ENCODE measurements at regions not wholly inside any gene's neighbourhood (a gene's known extent, or its start where the extent isn't known, plus 50 kb on each side); places are given as distances from the start of the nearest gene placed in this dataset.

DNA sequence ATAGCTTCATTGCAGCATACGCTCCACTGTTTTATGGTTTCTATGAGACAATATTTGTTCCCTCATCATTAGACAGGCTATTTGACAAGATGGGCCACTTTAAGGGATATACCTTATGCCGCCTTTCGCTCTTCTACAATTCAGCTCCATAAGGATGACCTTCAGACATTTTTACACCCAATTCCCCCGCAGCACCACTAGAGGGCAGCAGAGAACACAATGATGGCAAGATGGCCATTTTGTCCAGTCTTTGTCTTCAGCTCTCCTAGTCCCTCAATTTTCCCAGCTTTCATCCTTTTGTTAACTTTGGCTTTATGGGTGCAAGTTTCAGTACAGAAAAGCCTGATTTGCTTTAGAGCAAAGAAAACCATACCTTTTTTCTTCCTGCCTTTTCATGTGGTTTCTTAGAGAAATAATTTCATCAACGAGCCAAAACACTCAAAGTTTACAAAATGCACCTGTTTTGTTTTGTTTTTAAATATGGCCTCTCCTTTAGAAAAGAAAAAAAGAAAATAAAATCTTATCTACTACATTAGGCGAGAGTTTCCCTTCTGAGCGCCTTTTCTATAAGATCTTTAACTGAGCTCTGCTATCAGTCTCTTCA lies 355.3 kb downstream of the TOX3 start:
- no peak overlapping the region for H3K27ac ChIP-seq (ENCODE audit: low read depth, low read length)
- no peak overlapping the region for H3K9ac ChIP-seq (ENCODE audit: low read length in 5 of 5)
- no peaks in the 10 kb centered on the region for H3K36me3 ChIP-seq (ENCODE audit: control insufficient read depth in 5 of 5, insufficient read depth in 5 of 5, low read length in 5 of 5)
- no peaks in the 10 kb centered on the region for H3K9me3 ChIP-seq (ENCODE audit: control insufficient read depth in 5 of 5, low read length in 5 of 5)
- H3K27me3 ChIP-seq (ENCODE audit: control insufficient read depth in 5 of 5, insufficient read depth in 4 of 5, low read length in 5 of 5) = no peaks in the 10 kb centered on the region
- no peak overlapping the region for H3K4me3 ChIP-seq (ENCODE audit: low read depth in 1 of 5, low read length in 5 of 5)
- no peaks in the 10 kb centered on the region for H3K4me1 ChIP-seq (ENCODE audit: control insufficient read depth in 5 of 5, insufficient read depth in 5 of 5, low read length in 5 of 5)

- H3K36me3 ChIP-seq (ENCODE audit: control insufficient read depth in 5 of 5, insufficient read depth in 5 of 5, low read length in 5 of 5) = no peaks in the 10 kb centered on the region
- H3K4me1 ChIP-seq (ENCODE audit: control insufficient read depth in 5 of 5, insufficient read depth in 5 of 5, low read length in 5 of 5) = no peaks in the 10 kb centered on the region
- H3K27ac ChIP-seq (ENCODE audit: low read depth, low read length) = no peak overlapping the region
Observed at GRCh38 chr16:52184336-52184735, 362.6 kb downstream of the TOX3 start.

GRCh38 chr16:52182840-52183239 lies 364.1 kb downstream of the TOX3 start:
- Histone ChIP-seq H3K9me3 (ENCODE audit: control insufficient read depth in 5 of 5, low read length in 5 of 5) (no peaks in the 10 kb centered on the region), H3K9ac (ENCODE audit: low read length in 5 of 5) (no peak overlapping the region), H3K27ac (ENCODE audit: low read depth, low read length) (no peak overlapping the region), H3K4me3 (ENCODE audit: low read depth in 1 of 5, low read length in 5 of 5) (no peak overlapping the region), H3K36me3 (ENCODE audit: control insufficient read depth in 5 of 5, insufficient read depth in 5 of 5, low read length in 5 of 5) (no peaks in the 10 kb centered on the region), H3K4me1 (ENCODE audit: control insufficient read depth in 5 of 5, insufficient read depth in 5 of 5, low read length in 5 of 5) (no peaks in the 10 kb centered on the region), H3K27me3 (ENCODE audit: control insufficient read depth in 5 of 5, insufficient read depth in 4 of 5, low read length in 5 of 5) (peaks cover 0 to 2% (median 0%) of the 10 kb centered on the region in 5 donors)

More at GRCh38 chr16:52184336-52184735, 362.6 kb downstream of the TOX3 start:
- no peak overlapping the region for H3K4me3 ChIP-seq (ENCODE audit: low read depth in 1 of 5, low read length in 5 of 5)
- H3K9me3 ChIP-seq (ENCODE audit: control insufficient read depth in 5 of 5, low read length in 5 of 5) = no peaks in the 10 kb centered on the region
- peaks cover 0 to 2% (median 0%) of the 10 kb centered on the region in 5 donors for H3K27me3 ChIP-seq (ENCODE audit: control insufficient read depth in 5 of 5, insufficient read depth in 4 of 5, low read length in 5 of 5)
- no peak overlapping the region for H3K9ac ChIP-seq (ENCODE audit: low read length in 5 of 5)

GRCh38 chr16:52174168-52174567 lies 372.8 kb downstream of the TOX3 start:
- H3K9ac ChIP-seq (ENCODE audit: low read length in 5 of 5) = no peak overlapping the region

DNA sequence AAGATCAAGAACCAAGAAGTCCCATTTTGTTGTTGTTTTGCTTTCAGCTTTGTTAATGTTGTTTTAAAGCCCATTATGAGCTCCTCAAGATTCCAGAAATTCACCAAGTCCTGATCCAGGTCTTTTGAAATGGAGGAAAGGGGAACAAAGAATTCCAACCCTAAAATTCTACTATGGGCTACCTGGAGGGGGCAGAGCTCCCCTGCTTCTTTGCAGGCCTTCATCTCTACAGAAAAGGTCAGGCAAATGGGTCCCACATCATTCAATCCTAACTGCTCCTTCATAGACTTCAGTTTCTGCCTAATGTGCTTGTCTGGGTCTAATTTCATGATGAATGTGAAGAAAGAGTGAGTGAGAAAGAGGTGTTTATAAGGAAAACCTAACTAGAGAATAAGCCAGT lies 375.5 kb downstream of the TOX3 start:
- Histone ChIP-seq H3K27ac (ENCODE audit: low read depth, low read length) (no peak overlapping the region), H3K4me3 (ENCODE audit: low read depth in 1 of 5, low read length in 5 of 5) (no peak overlapping the region), H3K9me3 (ENCODE audit: control insufficient read depth in 5 of 5, low read length in 5 of 5) (no peaks in the 10 kb centered on the region), H3K27me3 (ENCODE audit: control insufficient read depth in 5 of 5, insufficient read depth in 4 of 5, low read length in 5 of 5) (no peaks in the 10 kb centered on the region), H3K4me1 (ENCODE audit: control insufficient read depth in 5 of 5, insufficient read depth in 5 of 5, low read length in 5 of 5) (no peaks in the 10 kb centered on the region), H3K9ac (ENCODE audit: low read length in 5 of 5) (no peak overlapping the region), H3K36me3 (ENCODE audit: control insufficient read depth in 5 of 5, insufficient read depth in 5 of 5, low read length in 5 of 5) (no peaks in the 10 kb centered on the region)

More at GRCh38 chr16:52174168-52174567, 372.8 kb downstream of the TOX3 start:
- Histone ChIP-seq H3K4me3 (ENCODE audit: low read depth in 1 of 5, low read length in 5 of 5) (no peak overlapping the region), H3K27me3 (ENCODE audit: control insufficient read depth in 5 of 5, insufficient read depth in 4 of 5, low read length in 5 of 5) (no peaks in the 10 kb centered on the region), H3K27ac (ENCODE audit: low read depth, low read length) (no peak overlapping the region), H3K36me3 (ENCODE audit: control insufficient read depth in 5 of 5, insufficient read depth in 5 of 5, low read length in 5 of 5) (no peaks in the 10 kb centered on the region), H3K9me3 (ENCODE audit: control insufficient read depth in 5 of 5, low read length in 5 of 5) (no peaks in the 10 kb centered on the region), H3K4me1 (ENCODE audit: control insufficient read depth in 5 of 5, insufficient read depth in 5 of 5, low read length in 5 of 5) (no peaks in the 10 kb centered on the region)

DNA sequence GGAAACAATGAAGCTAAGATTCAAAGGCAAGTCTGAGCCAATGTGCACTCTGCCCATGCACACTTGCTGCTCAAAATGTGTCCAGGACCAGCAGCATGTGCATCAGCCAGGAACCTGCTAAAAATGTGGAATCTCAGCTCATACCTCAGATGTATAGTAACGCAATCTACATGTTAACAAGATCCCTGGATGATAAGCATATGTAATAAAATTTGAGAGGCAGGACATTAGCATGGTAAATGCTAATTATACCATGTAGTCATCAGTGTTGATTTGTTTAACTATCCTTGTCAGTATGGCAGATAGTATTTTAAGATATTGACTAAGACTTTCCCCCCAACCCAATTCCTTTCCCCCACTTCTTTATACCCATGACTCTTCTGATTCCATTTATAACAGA lies 379.6 kb downstream of the TOX3 start:
- no peaks in the 10 kb centered on the region for H3K9me3 ChIP-seq (ENCODE audit: control insufficient read depth in 5 of 5, low read length in 5 of 5)

DNA sequence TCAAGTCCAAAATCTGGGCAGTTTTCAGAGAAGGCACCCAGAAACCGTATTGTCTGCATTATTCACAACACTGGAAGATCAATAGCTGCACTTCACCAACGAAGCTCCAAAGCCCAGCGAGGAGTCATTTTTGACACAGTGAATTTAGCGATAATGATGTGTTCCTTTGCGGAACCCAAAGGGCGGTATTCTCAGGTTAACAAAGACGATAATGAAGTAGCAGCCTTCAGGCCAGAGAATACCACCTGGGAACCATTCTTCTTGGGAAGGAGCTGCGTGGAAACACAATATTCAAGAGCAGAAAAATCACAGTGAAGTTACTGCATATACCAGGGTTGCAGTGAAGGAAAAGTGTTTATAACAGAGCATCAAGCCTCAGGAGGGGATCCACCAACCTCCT lies 381.0 kb downstream of the TOX3 start:
- H3K27me3 ChIP-seq (ENCODE audit: control insufficient read depth in 5 of 5, insufficient read depth in 4 of 5, low read length in 5 of 5) = no peaks in the 10 kb centered on the region
- H3K4me3 ChIP-seq (ENCODE audit: low read depth in 1 of 5, low read length in 5 of 5) = no peak overlapping the region
- H3K36me3 ChIP-seq (ENCODE audit: control insufficient read depth in 5 of 5, insufficient read depth in 5 of 5, low read length in 5 of 5) = no peaks in the 10 kb centered on the region
- H3K9me3 ChIP-seq (ENCODE audit: control insufficient read depth in 5 of 5, low read length in 5 of 5) = no peaks in the 10 kb centered on the region
- H3K4me1 ChIP-seq (ENCODE audit: control insufficient read depth in 5 of 5, insufficient read depth in 5 of 5, low read length in 5 of 5) = no peaks in the 10 kb centered on the region
- H3K27ac ChIP-seq (ENCODE audit: low read depth, low read length) = no peak overlapping the region
- H3K9ac ChIP-seq (ENCODE audit: low read length in 5 of 5) = no peak overlapping the region

More for the DNA sequence above, 379.6 kb downstream of the TOX3 start:
- no peak overlapping the region for H3K9ac ChIP-seq (ENCODE audit: low read length in 5 of 5)
- no peak overlapping the region for H3K27ac ChIP-seq (ENCODE audit: low read depth, low read length)
- H3K4me1 ChIP-seq (ENCODE audit: control insufficient read depth in 5 of 5, insufficient read depth in 5 of 5, low read length in 5 of 5) = no peaks in the 10 kb centered on the region
- H3K4me3 ChIP-seq (ENCODE audit: low read depth in 1 of 5, low read length in 5 of 5) = no peak overlapping the region
- no peaks in the 10 kb centered on the region for H3K27me3 ChIP-seq (ENCODE audit: control insufficient read depth in 5 of 5, insufficient read depth in 4 of 5, low read length in 5 of 5)
- H3K36me3 ChIP-seq (ENCODE audit: control insufficient read depth in 5 of 5, insufficient read depth in 5 of 5, low read length in 5 of 5) = no peaks in the 10 kb centered on the region

DNA sequence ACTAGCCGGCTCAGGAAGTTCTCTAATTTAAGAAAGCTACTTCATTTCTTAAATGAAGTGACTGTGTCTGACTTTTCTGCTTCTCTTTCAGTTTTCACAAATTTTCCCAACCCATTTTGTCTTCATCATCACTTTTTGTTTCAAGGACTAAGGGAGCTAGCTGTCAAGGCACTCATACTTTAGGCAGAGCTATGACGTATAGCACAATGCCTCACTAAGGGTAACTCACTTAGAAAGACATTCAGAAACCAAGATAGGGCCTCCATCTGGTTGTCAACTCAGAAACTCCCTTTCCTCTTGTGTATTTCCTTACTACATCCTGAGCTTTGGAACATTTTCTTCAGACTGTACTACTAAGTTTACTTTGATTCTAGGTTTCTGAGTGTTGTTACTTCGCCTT lies 397.9 kb downstream of the TOX3 start:
- H3K27ac ChIP-seq (ENCODE audit: low read depth, low read length) = no peak overlapping the region
- H3K4me3 ChIP-seq (ENCODE audit: low read depth in 1 of 5, low read length in 5 of 5) = no peak overlapping the region
- no peaks in the 10 kb centered on the region for H3K4me1 ChIP-seq (ENCODE audit: control insufficient read depth in 5 of 5, insufficient read depth in 5 of 5, low read length in 5 of 5)
- no peak overlapping the region for H3K9ac ChIP-seq (ENCODE audit: low read length in 5 of 5)
- no peaks in the 10 kb centered on the region for H3K36me3 ChIP-seq (ENCODE audit: control insufficient read depth in 5 of 5, insufficient read depth in 5 of 5, low read length in 5 of 5)
- H3K27me3 ChIP-seq (ENCODE audit: control insufficient read depth in 5 of 5, insufficient read depth in 4 of 5, low read length in 5 of 5) = no peaks in the 10 kb centered on the region
- H3K9me3 ChIP-seq (ENCODE audit: control insufficient read depth in 5 of 5, low read length in 5 of 5) = no peaks in the 10 kb centered on the region

GRCh38 chr16:52141871-52142270 lies 405.1 kb downstream of the TOX3 start:
- Histone ChIP-seq H3K9me3 (ENCODE audit: control insufficient read depth in 5 of 5, low read length in 5 of 5) (no peaks in the 10 kb centered on the region), H3K4me1 (ENCODE audit: control insufficient read depth in 5 of 5, insufficient read depth in 5 of 5, low read length in 5 of 5) (no peaks in the 10 kb centered on the region), H3K36me3 (ENCODE audit: control insufficient read depth in 5 of 5, insufficient read depth in 5 of 5, low read length in 5 of 5) (no peaks in the 10 kb centered on the region), H3K27me3 (ENCODE audit: control insufficient read depth in 5 of 5, insufficient read depth in 4 of 5, low read length in 5 of 5) (no peaks in the 10 kb centered on the region), H3K4me3 (ENCODE audit: low read depth in 1 of 5, low read length in 5 of 5) (no peak overlapping the region), H3K9ac (ENCODE audit: low read length in 5 of 5) (no peak overlapping the region), H3K27ac (ENCODE audit: low read depth, low read length) (no peak overlapping the region)

DNA sequence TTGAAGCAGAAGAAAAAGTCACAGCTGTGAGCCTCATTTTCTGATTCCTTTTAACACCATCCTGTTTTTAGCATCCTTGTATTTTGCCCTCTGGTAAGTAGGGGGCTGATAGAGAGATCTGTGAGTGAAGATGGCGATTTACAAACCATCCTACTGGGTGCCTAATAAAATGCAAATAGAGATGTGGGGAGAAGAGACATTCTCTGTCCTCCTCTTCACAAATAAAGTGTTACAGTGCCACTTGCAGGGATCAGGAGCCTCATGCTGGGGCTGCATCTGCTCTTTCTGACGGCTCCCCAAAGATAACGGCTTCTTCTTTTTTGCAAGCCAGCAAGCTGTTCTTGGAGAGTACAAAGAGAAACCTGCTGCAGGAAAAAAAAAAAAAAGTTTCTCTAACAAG lies 418.6 kb downstream of the TOX3 start:
- no peaks in the 10 kb centered on the region for H3K36me3 ChIP-seq (ENCODE audit: control insufficient read depth in 5 of 5, insufficient read depth in 5 of 5, low read length in 5 of 5)
- no peaks in the 10 kb centered on the region for H3K9me3 ChIP-seq (ENCODE audit: control insufficient read depth in 5 of 5, low read length in 5 of 5)
- no peak overlapping the region for H3K4me3 ChIP-seq (ENCODE audit: low read depth in 1 of 5, low read length in 5 of 5)
- no peaks in the 10 kb centered on the region for H3K4me1 ChIP-seq (ENCODE audit: control insufficient read depth in 5 of 5, insufficient read depth in 5 of 5, low read length in 5 of 5)
- no peaks in the 10 kb centered on the region for H3K27me3 ChIP-seq (ENCODE audit: control insufficient read depth in 5 of 5, insufficient read depth in 4 of 5, low read length in 5 of 5)
- H3K9ac ChIP-seq (ENCODE audit: low read length in 5 of 5) = no peak overlapping the region
- no peak overlapping the region for H3K27ac ChIP-seq (ENCODE audit: low read depth, low read length)

- H3K27me3 ChIP-seq (ENCODE audit: control insufficient read depth in 5 of 5, insufficient read depth in 4 of 5, low read length in 5 of 5) = no peaks in the 10 kb centered on the region
- H3K4me3 ChIP-seq (ENCODE audit: low read depth in 1 of 5, low read length in 5 of 5) = no peak overlapping the region
- H3K4me1 ChIP-seq (ENCODE audit: control insufficient read depth in 5 of 5, insufficient read depth in 5 of 5, low read length in 5 of 5) = no peaks in the 10 kb centered on the region
- no peak overlapping the region for H3K27ac ChIP-seq (ENCODE audit: low read depth, low read length)
- H3K9me3 ChIP-seq (ENCODE audit: control insufficient read depth in 5 of 5, low read length in 5 of 5) = peaks cover 0 to 2% (median 0%) of the 10 kb centered on the region in 5 donors
- no peak overlapping the region for H3K9ac ChIP-seq (ENCODE audit: low read length in 5 of 5)
- H3K36me3 ChIP-seq (ENCODE audit: control insufficient read depth in 5 of 5, insufficient read depth in 5 of 5, low read length in 5 of 5) = no peaks in the 10 kb centered on the region
Observed at GRCh38 chr16:52123842-52124241, 423.1 kb downstream of the TOX3 start.

Data from subcutaneous abdominal adipose tissue (tissue), 5 donors.